Epidermal melanocyte (primary cell): ENCODE measurements at regions not wholly inside any gene's neighbourhood (a gene's known extent, or its start where the extent isn't known, plus 50 kb on each side); places are given as distances from the start of the nearest gene placed in this dataset.
"Not testable (repeated sequence)": the region's sequence is repeated elsewhere in the genome, so short reads cannot be mapped to it uniquely, and the experiment has no call there.

Experiments used
- DNase-seq: peaks from one replicate; pipeline ENCODE4 v3.0.0; 2011; ENCODE audit warnings: low spot score; ENCODE audit not compliant: insufficient read length

GRCh38 chr4:162847945-162848549 is 318.6 kb downstream of the NAF1 start:
- no peak for DNase-seq

GRCh38 chr4:162841753-162842152 is 324.9 kb downstream of the NAF1 start:
- no peak for DNase-seq

GRCh38 chr4:162839814-162840213 is 326.9 kb downstream of the NAF1 start:
- no peak for DNase-seq

GRCh38 chr4:162838671-162839070 is 328.0 kb downstream of the NAF1 start:
- no peak for DNase-seq

- DNase-seq = no peak
Observed at GRCh38 chr4:162837679-162838078, 329.0 kb downstream of the NAF1 start.

- DNase-seq = no peak
Observed at GRCh38 chr4:162837241-162837640, 329.4 kb downstream of the NAF1 start.

GRCh38 chr4:162836773-162837172 is 329.9 kb downstream of the NAF1 start:
- DNase-seq = no peak

- DNase-seq = not testable (repeated sequence)
Observed at GRCh38 chr4:162836258-162836657, 330.4 kb downstream of the NAF1 start.

- no peak for DNase-seq
Observed at GRCh38 chr4:162830899-162831298, 335.8 kb downstream of the NAF1 start.

GRCh38 chr4:162817374-162817773 is 349.3 kb downstream of the NAF1 start:
- DNase-seq = not testable (repeated sequence)

GRCh38 chr4:162804351-162804924 is 362.3 kb downstream of the NAF1 start:
- DNase-seq = no peak

- DNase-seq = no peak
Observed at GRCh38 chr4:162803378-162803777, 363.3 kb downstream of the NAF1 start.

GRCh38 chr4:162797108-162797507 is 369.6 kb downstream of the NAF1 start:
- DNase-seq = no peak

- DNase-seq = no peak
Observed at GRCh38 chr4:162793571-162793970, 373.1 kb downstream of the NAF1 start.

GRCh38 chr4:162793004-162793403 is 373.7 kb downstream of the NAF1 start:
- DNase-seq = no peak

GRCh38 chr4:162791226-162791625 is 375.5 kb downstream of the NAF1 start:
- DNase-seq = no peak

- DNase-seq = no peak
Observed at GRCh38 chr4:162787120-162787519, 379.6 kb downstream of the NAF1 start.

GRCh38 chr4:162782778-162783525 is 383.7 kb downstream of the NAF1 start:
- DNase-seq = no peak

GRCh38 chr4:162782096-162782777 is 384.5 kb downstream of the NAF1 start:
- no peak for DNase-seq

- DNase-seq = no peak
Observed at GRCh38 chr4:162770761-162771490, 395.8 kb downstream of the NAF1 start.

- no peak for DNase-seq
Observed at GRCh38 chr4:162767083-162767482, 399.6 kb downstream of the NAF1 start.
